ENCODE measurements at regions not wholly inside any gene's neighbourhood (a gene's known extent, or its start where the extent isn't known, plus 50 kb on each side); places are given as distances from the start of the nearest gene placed in this dataset.
"Not testable (repeated sequence)": the region's sequence is repeated elsewhere in the genome, so short reads cannot be mapped to it uniquely, and the experiment has no call there.

- Mint-ChIP-seq H3K9me3 (peaks cover 14% of the 10 kb centered on the region), H3K36me3 (ENCODE audit: low read depth) (peaks cover 5% of the 10 kb centered on the region), H3K4me1 (no peaks in the 10 kb centered on the region), H3K4me3 (no peak overlapping the region), H3K27me3 (ENCODE audit: insufficient read depth) (no peaks in the 10 kb centered on the region), H3K27ac (no peak overlapping the region)
- no peak for DNase-seq
- no peaks in the 10 kb centered on the region for H3K4me1 ChIP-seq (ENCODE audit: control insufficient read depth, insufficient read depth, low read length)
- no peak overlapping the region for H3K4me3 ChIP-seq (ENCODE audit: low read length)
- TF ChIP-seq CTCF (conservative IDR thresholded peaks at IDR 0.05), result no peak
- H3K9ac ChIP-seq (ENCODE audit: extremely low read depth, low read length, poor library complexity, severe bottlenecking), result no peak overlapping the region
- no peaks in the 10 kb centered on the region for H3K36me3 ChIP-seq (ENCODE audit: control insufficient read depth, insufficient read depth, low read length)
- H3K27ac ChIP-seq (ENCODE audit: low read depth, low read length), result no peak overlapping the region
- peaks cover 8% of the 10 kb centered on the region for H3K9me3 ChIP-seq (ENCODE audit: control insufficient read depth, low read length)
- no peaks in the 10 kb centered on the region for H3K27me3 ChIP-seq (ENCODE audit: control insufficient read depth, insufficient read depth, low read length, poor library complexity, severe bottlenecking)
Measured at GRCh38 chr4:170888660-170889059, 798.9 kb upstream of the AADAT start.

DNA sequence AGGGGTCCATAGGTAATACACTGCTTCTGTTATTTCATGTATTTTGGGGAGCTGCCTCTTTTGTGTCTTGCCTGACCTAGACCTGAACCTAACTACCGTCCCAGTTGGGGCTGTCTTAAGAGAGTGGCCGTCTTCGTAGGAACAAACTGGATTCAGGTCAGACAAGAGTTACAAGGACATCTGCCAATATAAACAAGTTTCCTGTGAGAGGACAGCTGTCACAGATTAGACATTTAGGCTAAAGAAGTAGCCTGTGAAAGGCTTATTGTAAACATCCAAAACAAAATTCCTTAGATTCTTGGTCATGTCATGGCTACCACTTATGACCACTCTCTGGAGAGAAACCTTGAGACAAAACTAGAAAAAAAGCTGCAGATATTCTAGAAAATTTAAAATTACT, 797.6 kb upstream of the AADAT start:
- Mint-ChIP-seq H3K4me1 (no peaks in the 10 kb centered on the region), H3K27ac (no peak overlapping the region), H3K9me3 (peaks cover 7% of the 10 kb centered on the region), H3K27me3 (ENCODE audit: insufficient read depth) (no peaks in the 10 kb centered on the region), H3K36me3 (ENCODE audit: low read depth) (no peaks in the 10 kb centered on the region), H3K4me3 (no peak overlapping the region)
- no peaks in the 10 kb centered on the region for H3K36me3 ChIP-seq (ENCODE audit: control insufficient read depth, insufficient read depth, low read length)
- H3K4me1 ChIP-seq (ENCODE audit: control insufficient read depth, insufficient read depth, low read length), result no peaks in the 10 kb centered on the region
- WGBS, 2 experiments (ENCODE audit: insufficient coverage in 1 of 2, insufficient read length in 1 of 2), result 91% methylated on average over 3 of the region's 3 CpGs; no CpG with 5 or more reads in 1 of the 2 experiments
- H3K9ac ChIP-seq (ENCODE audit: extremely low read depth, low read length, poor library complexity, severe bottlenecking), result no peak overlapping the region
- peaks cover 4% of the 10 kb centered on the region for H3K9me3 ChIP-seq (ENCODE audit: control insufficient read depth, low read length)
- TF ChIP-seq CTCF (conservative IDR thresholded peaks at IDR 0.05), result no peak
- no peak overlapping the region for H3K27ac ChIP-seq (ENCODE audit: low read depth, low read length)
- no peaks in the 10 kb centered on the region for H3K27me3 ChIP-seq (ENCODE audit: control insufficient read depth, insufficient read depth, low read length, poor library complexity, severe bottlenecking)
- DNase-seq, result no peak
- H3K4me3 ChIP-seq (ENCODE audit: low read length), result no peak overlapping the region

GRCh38 chr4:170884969-170885570, 795.3 kb upstream of the AADAT start:
- peaks cover 8% of the 10 kb centered on the region for H3K4me1 Mint-ChIP-seq
- Histone ChIP-seq H3K4me3 (ENCODE audit: low read length) (no peak overlapping the region), H3K27me3 (ENCODE audit: control insufficient read depth, insufficient read depth, low read length, poor library complexity, severe bottlenecking) (no peaks in the 10 kb centered on the region), H3K9me3 (ENCODE audit: control insufficient read depth, low read length) (peaks cover 8% of the 10 kb centered on the region), H3K27ac (ENCODE audit: low read depth, low read length) (no peak overlapping the region), H3K9ac (ENCODE audit: extremely low read depth, low read length, poor library complexity, severe bottlenecking) (no peak overlapping the region), H3K36me3 (ENCODE audit: control insufficient read depth, insufficient read depth, low read length) (no peaks in the 10 kb centered on the region), H3K4me1 (ENCODE audit: control insufficient read depth, insufficient read depth, low read length) (no peaks in the 10 kb centered on the region)
- peaks cover 9% of the 10 kb centered on the region for H3K9me3 Mint-ChIP-seq
- H3K27me3 Mint-ChIP-seq (ENCODE audit: insufficient read depth), result no peaks in the 10 kb centered on the region
- no peak overlapping the region for H3K4me3 Mint-ChIP-seq
- TF ChIP-seq CTCF (conservative IDR thresholded peaks at IDR 0.05), result no peak
- WGBS, 2 experiments (ENCODE audit: insufficient coverage in 1 of 2, insufficient read length in 1 of 2), result 100% methylated on average over 1 of the region's 1 CpG; no CpG with 5 or more reads in 1 of the 2 experiments
- DNase-seq, result no peak
- no peaks in the 10 kb centered on the region for H3K36me3 Mint-ChIP-seq (ENCODE audit: low read depth)
- H3K27ac Mint-ChIP-seq, result no peak overlapping the region

DNA sequence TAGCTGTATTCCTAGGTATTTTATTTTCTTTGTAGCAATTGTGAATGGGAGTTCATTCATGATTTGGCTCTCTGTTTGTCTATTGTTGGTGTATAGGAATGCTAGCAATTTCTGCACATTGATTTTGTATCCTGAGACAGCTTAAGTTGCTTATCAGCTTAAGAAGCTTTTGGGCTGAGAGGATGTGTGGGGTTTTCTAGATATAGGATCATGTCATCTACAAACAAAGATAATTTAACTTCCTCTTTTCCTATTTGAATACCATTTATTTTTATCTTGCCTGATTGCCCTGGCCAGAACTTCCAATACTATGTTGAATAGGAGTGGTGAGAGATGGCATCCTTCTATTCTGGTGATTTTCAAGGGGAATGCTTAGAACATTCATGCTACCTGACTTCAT, 791.9 kb upstream of the AADAT start:
- peak overlapping the region; percentile 15 for H3K27ac Mint-ChIP-seq
- not testable (repeated sequence) for H3K4me1 Mint-ChIP-seq; H3K9ac ChIP-seq (ENCODE audit: extremely low read depth, low read length, poor library complexity, severe bottlenecking); H3K27ac ChIP-seq (ENCODE audit: low read depth, low read length); H3K9me3 ChIP-seq (ENCODE audit: control insufficient read depth, low read length); H3K27me3 Mint-ChIP-seq (ENCODE audit: insufficient read depth); H3K36me3 ChIP-seq (ENCODE audit: control insufficient read depth, insufficient read depth, low read length); H3K36me3 Mint-ChIP-seq (ENCODE audit: low read depth); H3K4me1 ChIP-seq (ENCODE audit: control insufficient read depth, insufficient read depth, low read length); H3K4me3 Mint-ChIP-seq; H3K27me3 ChIP-seq (ENCODE audit: control insufficient read depth, insufficient read depth, low read length, poor library complexity, severe bottlenecking); DNase-seq; H3K9me3 Mint-ChIP-seq
- peak overlapping the region; percentile 36 for H3K4me3 ChIP-seq (ENCODE audit: low read length)
